ENCODE measurements at regions not wholly inside any gene's neighbourhood (a gene's known extent, or its start where the extent isn't known, plus 50 kb on each side); places are given as distances from the start of the nearest gene placed in this dataset.
A peak's percentile ranks its signal among the peaks of the same experiment; 100 is the strongest.
"Not testable (repeated sequence)": the region's sequence is repeated elsewhere in the genome, so short reads cannot be mapped to it uniquely, and the experiment has no call there.

DNA sequence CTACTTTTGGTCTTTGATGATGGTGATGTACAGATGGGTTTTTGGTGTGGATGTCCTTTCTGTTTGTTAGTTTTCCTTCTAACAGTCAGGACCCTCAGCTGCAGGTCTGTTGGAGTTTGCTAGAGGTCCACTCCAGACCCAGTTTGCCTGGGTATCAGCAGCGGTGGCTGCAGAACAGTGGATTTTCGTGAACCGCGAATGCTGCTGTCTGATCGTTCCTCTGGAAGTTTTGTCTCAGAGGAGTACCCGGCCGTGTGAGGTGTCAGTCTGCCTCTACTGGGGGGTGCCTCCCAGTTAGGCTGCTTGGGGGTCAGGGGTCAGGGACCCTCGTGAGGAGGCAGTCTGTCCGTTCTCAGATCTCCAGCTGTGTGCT lies 56.6 kb upstream of the TNFAIP8 start:
- Mint-ChIP-seq H3K4me3 (peak overlapping the region; percentile 89), H3K36me3 (ENCODE audit: low read depth) (peaks cover 45% of the 10 kb centered on the region), H3K4me1 (ENCODE audit: low read depth) (peaks cover 53% of the 10 kb centered on the region), H3K9me3 (peaks cover 20% of the 10 kb centered on the region), H3K27ac (peak overlapping the region; percentile 93)
- not testable (repeated sequence) for H3K27me3 Mint-ChIP-seq (ENCODE audit: low read depth)

DNA sequence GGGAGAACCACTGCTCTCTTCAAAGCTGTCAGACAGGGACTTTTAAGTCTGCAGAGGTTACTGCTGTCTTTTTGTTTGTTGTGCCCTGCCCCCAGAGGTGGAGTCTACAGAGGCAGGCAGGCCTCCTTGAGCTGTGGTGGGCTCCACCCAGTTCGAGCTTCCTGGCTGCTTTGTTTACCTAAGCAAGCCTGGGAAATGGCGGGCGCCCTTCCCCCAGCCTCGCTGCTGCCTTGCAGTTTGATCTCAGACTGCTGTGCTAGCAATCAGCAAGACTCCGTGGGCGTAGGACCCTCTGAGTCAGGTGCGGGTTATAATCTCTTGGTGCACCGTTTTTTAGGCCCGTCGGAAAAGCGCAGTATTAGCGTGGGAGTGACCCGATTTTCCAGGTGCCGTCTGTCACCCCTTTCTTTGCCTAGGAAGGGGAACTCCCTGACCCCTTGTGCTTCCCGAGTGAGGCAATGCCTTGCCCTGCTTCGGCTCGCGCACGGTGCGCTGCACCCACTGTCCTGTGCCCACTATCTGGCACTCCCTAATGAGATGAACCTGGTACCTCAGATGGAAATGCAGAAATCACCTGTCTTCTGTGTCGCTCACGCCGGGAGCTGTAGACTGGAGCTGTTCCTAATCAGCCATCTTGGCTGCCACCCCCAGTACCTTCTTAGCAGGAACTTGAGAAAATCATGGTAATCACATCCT lies 56.1 kb upstream of the TNFAIP8 start:
- peaks cover 15% of the 10 kb centered on the region for H3K9me3 Mint-ChIP-seq
- H3K27ac Mint-ChIP-seq = peak overlapping the region; percentile 93
- peaks cover 56% of the 10 kb centered on the region for H3K4me1 Mint-ChIP-seq (ENCODE audit: low read depth)
- peak overlapping the region; percentile 89 for H3K4me3 Mint-ChIP-seq
- H3K27me3 Mint-ChIP-seq (ENCODE audit: low read depth) = not testable (repeated sequence)
- peaks cover 44% of the 10 kb centered on the region for H3K36me3 Mint-ChIP-seq (ENCODE audit: low read depth)

DNA sequence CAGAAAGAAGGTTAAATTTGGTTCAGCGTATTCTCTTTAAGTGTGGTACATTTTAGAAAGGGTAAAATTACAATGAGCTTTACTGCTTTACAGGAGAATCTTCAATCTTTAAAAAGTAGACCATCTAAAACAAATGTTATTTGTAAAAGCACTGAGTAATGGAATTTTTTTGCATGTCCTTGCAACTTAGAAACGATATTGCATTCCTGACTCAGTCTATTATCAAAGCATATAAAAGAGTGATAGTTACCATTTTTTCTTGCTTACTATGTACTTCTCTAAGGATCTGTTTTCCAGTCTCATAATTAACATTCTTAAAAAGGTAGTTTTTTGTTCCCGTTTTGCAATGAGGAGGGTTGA lies 55.5 kb upstream of the TNFAIP8 start:
- H3K4me3 Mint-ChIP-seq = peak overlapping the region; percentile 89
- peaks cover 59% of the 10 kb centered on the region for H3K4me1 Mint-ChIP-seq (ENCODE audit: low read depth)
- H3K9me3 Mint-ChIP-seq = peaks cover 11% of the 10 kb centered on the region
- peaks cover 41% of the 10 kb centered on the region for H3K36me3 Mint-ChIP-seq (ENCODE audit: low read depth)
- H3K27me3 Mint-ChIP-seq (ENCODE audit: low read depth) = no peaks in the 10 kb centered on the region
- H3K27ac Mint-ChIP-seq = peak overlapping the region; percentile 93

DNA sequence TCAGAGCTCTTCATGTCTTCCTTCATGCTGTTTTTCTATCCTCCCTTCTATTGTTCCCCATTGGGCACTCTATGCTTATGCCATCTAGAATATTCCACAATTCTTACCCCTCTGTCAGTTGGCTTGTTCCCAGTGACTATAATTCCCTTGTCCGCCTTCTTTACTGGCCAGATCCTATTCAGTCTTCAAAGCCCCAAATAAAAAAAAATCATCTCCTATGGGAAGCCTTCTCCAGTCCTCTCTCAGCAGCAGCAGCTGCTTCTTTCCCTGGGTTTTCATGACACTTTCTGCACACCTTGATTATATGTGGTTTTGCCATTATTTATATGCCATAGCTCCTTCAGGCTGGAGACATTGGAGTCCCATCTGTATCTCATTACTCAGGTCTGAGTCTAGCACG lies 54.6 kb upstream of the TNFAIP8 start:
- peaks cover 68% of the 10 kb centered on the region for H3K4me1 Mint-ChIP-seq (ENCODE audit: low read depth)
- peaks cover 42% of the 10 kb centered on the region for H3K36me3 Mint-ChIP-seq (ENCODE audit: low read depth)
- H3K9me3 Mint-ChIP-seq = peaks cover 11% of the 10 kb centered on the region
- H3K27ac Mint-ChIP-seq = peak overlapping the region; percentile 93
- no peaks in the 10 kb centered on the region for H3K27me3 Mint-ChIP-seq (ENCODE audit: low read depth)
- peak overlapping the region; percentile 36 for H3K4me3 Mint-ChIP-seq

DNA sequence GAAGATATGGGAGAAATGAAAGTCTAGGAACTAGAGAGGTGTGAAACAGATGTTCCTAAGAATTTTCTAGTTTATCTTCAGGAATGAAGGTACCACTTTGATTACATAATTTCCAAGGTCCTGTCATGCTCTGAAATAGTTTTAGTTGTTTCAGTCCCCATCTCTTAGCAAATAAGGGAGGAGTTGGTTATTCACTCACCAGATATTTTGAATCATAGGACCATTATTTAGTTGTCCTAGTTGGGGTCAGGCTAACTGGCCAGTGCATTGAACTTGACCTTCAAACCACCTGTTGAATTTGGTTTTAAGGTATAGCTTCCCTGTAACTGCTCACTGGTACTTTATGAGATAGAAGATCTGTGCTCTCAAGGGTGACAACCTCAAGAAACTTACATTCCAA lies 53.9 kb upstream of the TNFAIP8 start:
- Mint-ChIP-seq H3K36me3 (ENCODE audit: low read depth) (peaks cover 40% of the 10 kb centered on the region), H3K27ac (peak overlapping the region; percentile 65), H3K9me3 (peaks cover 9% of the 10 kb centered on the region), H3K27me3 (ENCODE audit: low read depth) (no peaks in the 10 kb centered on the region), H3K4me1 (ENCODE audit: low read depth) (peaks cover 70% of the 10 kb centered on the region), H3K4me3 (no peak overlapping the region)

DNA sequence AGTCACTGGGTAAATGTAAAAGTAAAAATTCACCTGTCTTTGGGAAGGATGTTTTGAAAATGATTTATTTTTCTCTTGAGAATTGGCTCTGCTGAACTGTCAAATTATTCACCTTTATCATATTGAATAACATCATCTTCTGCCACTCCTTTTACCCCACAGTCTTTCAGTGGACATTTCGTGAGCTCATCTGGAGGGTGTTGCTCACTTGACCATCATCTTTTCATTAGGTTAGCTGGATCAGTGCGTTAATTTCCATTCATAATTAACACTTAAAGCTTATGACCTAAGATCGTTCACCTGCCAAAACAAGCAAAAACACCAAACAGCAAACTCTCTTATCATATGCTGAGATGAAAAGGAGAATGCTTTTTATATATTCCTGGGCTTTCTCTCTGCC lies 53.4 kb upstream of the TNFAIP8 start:
- Mint-ChIP-seq H3K4me1 (ENCODE audit: low read depth) (peaks cover 74% of the 10 kb centered on the region), H3K27ac (peak overlapping the region; percentile 65), H3K9me3 (peaks cover 8% of the 10 kb centered on the region), H3K36me3 (ENCODE audit: low read depth) (peaks cover 38% of the 10 kb centered on the region), H3K4me3 (no peak overlapping the region), H3K27me3 (ENCODE audit: low read depth) (no peaks in the 10 kb centered on the region)

DNA sequence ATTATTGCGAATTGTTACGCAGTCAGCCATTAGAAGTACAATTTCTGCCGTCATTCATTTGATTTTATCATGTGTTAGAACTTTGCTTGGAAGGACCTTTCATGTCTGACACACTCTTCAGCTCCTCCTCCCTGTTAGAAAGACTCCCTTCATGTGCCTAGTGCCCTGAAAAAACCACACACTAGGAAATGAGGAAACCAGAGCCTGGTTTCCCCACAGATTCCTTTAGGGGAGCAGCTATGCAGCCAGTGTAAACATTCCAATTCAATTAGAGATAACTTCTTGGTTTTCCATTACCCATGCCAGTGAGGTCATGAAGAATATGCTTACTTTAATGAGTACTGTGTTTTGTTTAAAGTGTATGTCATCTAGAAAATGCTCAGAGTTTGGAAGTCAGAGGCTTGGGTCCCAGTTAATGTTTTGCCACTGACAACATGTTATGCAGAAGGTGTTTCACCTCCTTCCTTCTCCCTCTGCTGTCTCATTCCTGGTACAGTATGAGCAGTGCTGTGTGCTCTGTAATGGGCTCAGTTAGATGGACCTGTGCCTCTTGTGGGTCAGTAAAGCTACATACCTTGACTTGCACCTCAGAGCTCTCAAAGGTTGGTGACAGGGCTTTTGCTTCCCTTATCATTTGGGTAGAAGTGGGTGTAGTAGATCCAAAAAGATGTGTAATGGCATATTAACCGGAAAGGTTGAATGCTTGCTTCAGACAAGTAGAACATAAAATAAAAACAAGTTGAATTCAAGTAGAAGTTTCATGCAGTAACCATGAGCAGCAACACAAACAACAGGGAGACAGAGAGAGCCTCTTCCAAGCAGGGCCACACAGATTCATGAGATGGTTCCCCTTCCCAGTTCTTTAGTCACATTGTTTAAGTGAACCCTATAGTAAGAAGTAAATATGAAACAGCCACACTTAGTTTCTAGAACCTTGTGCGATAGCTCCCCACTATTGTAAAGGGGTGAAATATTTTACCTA lies 52.6 kb upstream of the TNFAIP8 start:
- H3K4me3 Mint-ChIP-seq = peak overlapping the region; percentile 10
- H3K4me1 Mint-ChIP-seq (ENCODE audit: low read depth) = peaks cover 74% of the 10 kb centered on the region
- peaks cover 35% of the 10 kb centered on the region for H3K36me3 Mint-ChIP-seq (ENCODE audit: low read depth)
- peak overlapping the region; percentile 65 for H3K27ac Mint-ChIP-seq
- no peaks in the 10 kb centered on the region for H3K27me3 Mint-ChIP-seq (ENCODE audit: low read depth)
- H3K9me3 Mint-ChIP-seq = peaks cover 5% of the 10 kb centered on the region

DNA sequence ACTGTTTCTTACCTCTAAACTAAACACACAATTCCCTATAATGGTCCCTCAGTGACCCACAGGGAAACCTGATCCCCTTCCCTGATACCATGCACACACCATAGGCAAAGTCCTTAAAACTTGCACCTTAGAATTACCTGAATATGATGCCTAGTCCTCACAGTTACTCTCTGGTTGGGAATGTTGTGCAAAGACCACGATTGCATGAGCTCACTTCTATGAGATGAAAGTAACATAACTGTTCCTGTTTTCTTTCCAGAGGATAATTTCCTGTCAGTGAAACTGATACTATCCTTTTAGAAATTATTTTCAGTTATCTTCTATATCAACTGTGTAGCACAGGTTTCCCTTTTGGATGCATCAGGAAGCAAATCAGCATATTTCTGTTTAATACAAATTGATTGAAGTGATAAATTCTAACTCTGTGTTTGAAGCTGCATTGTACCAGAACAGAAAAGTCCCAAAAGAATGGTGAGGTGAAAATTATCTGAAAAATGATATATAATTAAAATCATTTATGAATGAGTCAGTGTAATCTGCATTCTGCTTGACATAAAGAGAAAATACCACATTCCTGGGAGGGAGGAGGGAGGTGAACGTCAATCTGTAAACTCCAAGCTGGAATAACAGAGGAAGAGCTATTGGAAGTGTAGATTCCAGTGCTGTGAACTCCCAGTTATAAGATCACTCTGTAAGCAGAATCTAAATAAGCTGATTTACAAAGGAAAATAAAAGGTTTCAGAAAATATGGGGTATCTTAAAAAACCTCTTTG lies 51.2 kb upstream of the TNFAIP8 start:
- Mint-ChIP-seq H3K9me3 (peaks cover 5% of the 10 kb centered on the region), H3K27me3 (ENCODE audit: low read depth) (no peaks in the 10 kb centered on the region), H3K36me3 (ENCODE audit: low read depth) (peaks cover 36% of the 10 kb centered on the region), H3K4me1 (ENCODE audit: low read depth) (peaks cover 81% of the 10 kb centered on the region), H3K4me3 (peak overlapping the region; percentile 19), H3K27ac (peak overlapping the region; percentile 47)
